ENCODE measurements at regions not wholly inside any gene's neighbourhood (a gene's known extent, or its start where the extent isn't known, plus 50 kb on each side); places are given as distances from the start of the nearest gene placed in this dataset.

DNA sequence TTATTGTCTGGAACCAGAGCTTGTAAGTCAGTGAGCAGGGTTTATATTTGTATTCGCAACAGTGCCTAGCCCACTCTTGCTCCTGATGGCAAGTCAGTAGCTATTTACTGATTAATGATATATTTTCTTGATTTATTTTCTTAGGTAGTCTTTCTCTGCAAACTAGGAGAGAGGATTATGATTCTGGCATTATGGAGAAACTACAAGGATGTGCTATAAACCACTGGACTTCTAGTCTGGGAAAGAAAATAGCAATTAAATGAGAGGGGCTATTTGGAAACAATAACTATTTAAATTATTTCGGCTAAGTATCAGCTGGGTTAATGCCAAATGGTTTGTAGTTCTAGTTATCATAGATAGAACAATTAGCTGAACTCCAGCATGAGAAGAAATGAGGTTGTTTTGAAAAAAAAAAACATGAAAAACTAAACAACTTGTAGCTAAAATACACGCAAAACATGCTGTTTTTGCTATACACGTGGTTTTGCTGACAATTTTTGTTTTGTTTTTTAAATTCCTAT lies 304.9 kb upstream of the TCF21 start:
- DNase-seq (ENCODE audit: low read depth in 2 of 2) = no peak

DNA sequence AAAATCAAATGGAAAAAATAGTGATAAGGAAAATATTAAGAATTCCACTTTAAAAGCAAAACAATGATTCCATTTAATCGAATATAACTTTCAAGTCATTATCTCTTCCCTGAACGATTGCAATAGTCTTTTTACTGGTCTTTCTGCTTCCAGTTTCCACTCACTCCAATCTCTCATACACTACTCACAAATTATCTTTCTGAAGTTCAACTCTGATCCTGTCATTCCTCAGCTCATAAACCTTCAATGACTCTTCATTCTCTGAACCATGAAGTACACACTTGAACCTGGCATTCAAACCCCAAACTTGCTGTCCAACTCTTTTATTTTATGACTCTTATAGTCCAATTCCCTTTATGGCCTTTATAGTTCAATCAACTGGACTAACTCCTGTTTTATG lies 304.1 kb upstream of the TCF21 start:
- no peak for DNase-seq (ENCODE audit: low read depth in 2 of 2)

DNA sequence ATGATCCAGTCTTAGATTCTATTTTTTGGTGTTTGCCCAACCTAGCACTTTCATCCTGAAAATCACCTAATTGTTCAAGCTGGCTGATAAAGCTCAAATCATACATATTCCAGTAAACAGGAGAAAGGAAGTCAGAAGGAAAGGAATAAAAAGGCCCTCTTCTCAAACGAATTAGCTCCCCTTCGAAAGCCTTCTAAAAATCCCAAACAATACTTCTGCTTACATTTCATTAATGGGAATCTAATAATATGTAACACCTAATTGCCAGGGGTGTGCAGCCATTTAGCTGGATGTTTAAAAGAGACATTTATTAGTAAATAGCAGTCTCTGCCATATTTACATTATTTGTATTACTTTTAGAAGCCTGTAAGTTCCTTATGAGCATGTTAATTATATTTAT lies 302.9 kb upstream of the TCF21 start:
- DNase-seq (ENCODE audit: low read depth in 2 of 2) = no peak

DNA sequence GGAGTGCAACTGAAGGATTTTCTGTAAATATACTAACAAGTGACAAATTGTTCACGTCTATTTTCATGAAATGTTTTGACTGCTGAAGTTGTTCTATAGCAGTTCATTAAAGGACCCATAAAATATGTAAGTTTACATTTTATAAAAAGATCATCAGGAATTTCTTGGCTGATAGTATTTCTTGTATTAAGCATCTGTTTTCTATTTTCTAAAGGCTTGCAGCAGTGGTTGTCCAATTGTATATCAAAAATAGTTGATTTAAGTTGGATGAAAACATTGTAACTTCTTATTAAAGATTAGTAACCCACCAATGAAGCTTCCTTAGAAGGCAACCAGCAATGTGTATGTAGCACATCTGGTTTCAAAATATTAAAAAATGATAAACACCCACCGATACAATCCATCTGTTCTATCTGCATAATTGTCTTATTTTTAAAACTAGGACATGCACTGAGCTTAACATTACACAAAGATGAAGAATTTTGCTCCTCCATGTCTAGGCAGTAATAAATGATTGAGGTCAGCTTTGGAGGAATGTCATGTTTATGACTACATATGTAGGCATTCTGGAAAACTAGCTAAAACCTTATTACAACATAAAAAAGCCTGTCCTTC lies 301.3 kb upstream of the TCF21 start:
- no peak for DNase-seq (ENCODE audit: low read depth in 2 of 2)

DNA sequence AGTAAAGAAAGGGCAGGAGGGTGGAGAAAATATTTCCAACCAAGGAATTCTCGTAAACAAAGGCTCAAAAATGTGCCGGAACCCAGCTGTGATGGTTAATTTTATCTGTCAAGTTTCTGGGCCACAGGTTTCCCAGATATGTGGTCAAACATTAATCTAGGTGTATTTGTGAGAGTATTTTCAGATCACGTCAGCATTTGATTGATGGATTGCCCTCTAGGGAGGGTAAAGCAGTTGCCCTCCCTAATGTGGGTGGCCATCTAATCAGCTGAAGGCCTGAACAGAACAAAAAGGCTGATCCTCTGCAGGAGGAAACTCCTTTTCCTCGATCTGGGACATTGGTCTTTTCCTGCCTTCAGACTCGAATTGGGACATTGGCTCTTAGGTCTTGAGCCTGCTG lies 298.7 kb upstream of the TCF21 start:
- DNase-seq (ENCODE audit: low read depth in 2 of 2) = no peak

DNA sequence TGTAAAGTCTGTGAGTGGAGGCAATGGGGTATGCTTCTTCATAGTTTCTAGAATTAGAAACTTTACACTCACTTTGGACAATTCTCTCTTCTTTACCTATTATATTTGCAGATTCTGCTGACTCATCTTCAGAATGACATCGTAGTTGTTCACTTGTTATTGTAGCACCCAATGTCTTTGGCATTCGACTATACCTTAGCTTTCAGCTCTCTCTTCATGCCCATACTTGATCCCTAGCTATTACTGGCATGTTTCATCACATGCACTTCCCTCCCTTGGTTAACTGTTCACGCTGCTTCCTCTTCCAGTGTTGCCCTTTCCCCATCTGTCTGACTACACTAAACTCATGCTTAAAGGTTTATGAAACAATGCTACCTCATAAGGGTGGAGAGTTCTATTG lies 298.1 kb upstream of the TCF21 start:
- no peak for DNase-seq (ENCODE audit: low read depth in 2 of 2)

DNA sequence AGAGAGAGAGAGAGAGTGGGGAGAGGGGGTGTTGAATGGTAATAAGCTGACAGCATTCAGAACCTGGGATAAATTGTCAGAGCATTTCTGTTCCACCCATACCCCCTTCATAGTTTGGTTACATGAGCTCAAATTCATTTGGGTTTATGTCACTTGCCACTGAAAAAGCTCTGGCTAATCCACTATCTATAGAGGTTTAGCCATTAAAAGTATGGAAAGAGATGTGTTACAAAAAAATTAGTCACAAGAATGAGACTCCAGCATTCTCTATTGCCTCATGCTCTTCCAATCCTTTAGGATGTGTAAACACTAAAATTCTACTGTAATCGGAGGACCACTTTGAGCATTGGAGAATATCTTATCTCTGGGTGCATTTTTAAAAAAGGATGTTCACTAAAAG lies 297.6 kb upstream of the TCF21 start:
- no peak for DNase-seq (ENCODE audit: low read depth in 2 of 2)

DNA sequence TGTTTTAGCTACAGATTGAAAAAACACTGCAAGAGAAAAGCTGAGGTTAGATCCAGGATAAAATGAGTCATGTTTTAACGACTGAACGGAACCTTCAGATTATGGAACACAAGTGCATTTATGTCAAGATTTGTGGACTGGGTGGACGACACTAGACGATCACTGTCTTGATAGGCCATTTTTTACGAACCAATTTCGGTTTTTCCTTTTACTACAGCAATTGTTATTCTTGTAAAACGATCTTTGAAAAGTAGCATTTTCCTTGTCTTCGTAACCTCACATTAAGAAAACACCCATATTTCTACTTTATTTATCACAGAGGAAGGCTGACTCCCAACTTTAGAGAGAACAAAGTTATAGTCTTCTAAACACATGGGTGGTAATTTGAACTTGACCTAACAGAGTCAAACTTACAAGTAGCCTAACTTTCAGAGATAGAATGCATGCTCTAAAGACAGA lies 294.2 kb upstream of the TCF21 start:
- DNase-seq (ENCODE audit: low read depth in 2 of 2) = no peak

DNA sequence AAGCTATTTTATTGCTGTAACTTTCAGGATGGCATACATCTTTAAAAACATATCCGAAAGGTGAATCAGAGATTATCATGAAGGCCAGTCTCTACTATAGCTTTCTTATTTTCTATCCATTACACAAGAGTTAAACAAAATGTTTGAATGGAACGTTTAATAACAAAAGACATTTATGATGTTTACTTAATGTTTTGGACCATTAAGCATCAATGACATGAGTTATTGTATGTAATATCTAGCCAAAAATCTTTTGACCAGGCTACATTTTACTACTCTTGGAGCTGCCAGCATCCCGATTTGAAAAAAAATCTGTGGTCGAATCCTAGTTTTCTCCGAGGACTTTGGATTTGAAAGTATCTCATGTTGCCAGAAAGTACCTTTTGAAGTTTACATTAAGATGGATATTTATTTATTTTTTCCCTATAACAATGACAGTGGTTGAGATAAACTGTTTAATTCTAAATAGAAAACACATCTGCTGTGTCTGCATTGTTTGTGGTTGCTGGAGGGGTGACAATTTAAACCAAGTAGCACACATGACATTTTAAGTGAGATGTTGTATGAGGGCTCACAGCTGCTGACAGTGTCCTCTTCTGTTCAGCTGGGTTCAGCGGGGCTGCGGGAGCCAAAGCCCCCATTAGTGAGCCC lies 293.7 kb upstream of the TCF21 start:
- no peak for DNase-seq (ENCODE audit: low read depth in 2 of 2)

DNA sequence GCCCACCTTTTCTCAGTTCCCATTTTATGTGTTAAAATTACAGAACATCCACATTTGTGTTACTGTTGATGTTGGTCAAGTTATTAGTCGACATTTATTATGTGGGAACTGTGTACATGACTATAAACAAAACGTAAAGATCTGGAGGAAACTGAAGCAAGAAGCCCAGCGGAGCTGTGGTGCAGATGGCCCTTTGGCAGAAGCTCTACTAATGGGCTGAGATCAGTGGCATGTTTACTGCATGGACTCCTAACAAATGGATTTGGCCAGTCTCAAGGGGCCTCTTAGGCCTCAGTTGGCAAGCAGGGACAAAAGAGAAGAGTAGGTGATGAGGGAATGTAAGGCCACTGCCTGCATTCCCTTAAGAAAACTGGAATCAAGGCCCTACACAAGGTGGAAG lies 282.1 kb upstream of the TCF21 start:
- no peak for DNase-seq (ENCODE audit: low read depth in 2 of 2)

DNA sequence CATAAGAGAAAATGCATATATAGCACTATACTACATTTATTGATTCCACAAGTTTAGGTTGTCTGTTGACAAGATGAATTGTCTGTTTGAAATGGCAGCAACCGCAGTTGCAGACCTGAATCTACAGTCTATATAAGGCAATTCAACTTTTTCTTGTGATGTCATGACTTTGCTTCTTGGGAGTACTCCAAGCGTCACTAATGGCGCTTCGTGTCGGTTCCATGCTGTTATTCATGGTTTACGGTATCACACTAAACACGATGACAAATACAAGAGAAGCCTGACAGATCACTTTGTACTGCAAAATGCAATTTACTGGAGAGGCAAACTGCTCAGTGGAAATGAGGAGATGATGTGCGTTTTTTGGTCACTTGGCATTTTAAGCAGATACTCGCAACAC lies 280.3 kb upstream of the TCF21 start:
- no peak for DNase-seq (ENCODE audit: low read depth in 2 of 2)

DNA sequence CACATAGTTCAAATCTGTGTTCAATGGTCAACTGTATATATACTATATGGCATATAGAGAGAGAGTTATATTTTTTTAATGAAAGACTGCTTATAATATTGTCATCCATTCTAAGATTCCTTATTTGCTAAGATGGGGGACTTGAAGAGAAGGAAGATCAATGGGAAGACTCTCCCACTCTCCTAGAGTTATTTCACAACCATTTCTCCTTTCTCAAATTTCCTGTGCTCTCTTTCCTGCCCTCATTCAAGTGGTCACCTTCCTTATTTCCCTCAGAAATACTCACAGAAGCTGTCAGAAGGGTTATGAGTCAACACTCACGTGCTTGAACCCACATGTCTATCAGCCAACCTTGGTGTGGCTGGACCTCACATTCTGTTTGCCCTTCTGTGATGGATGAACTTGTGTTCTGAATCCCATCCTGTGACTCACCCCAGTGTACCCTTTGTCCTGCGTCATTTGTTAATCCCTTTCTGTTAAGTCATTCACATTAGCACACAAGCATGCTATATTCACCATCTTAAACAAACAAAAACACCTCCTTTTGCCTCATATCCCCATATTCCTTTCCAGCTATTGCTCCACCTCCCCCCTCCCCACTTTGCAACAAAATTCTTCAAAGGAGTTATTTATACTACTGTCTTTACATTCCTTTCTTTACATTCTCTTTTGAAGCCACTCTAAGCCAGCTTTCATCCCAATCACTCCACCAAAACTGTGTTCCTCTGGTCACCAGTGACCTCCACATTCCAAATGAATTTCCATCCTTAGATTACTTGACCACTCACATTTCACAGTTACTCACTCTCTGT lies 279.3 kb upstream of the TCF21 start:
- no peak for DNase-seq (ENCODE audit: low read depth in 2 of 2)

DNA sequence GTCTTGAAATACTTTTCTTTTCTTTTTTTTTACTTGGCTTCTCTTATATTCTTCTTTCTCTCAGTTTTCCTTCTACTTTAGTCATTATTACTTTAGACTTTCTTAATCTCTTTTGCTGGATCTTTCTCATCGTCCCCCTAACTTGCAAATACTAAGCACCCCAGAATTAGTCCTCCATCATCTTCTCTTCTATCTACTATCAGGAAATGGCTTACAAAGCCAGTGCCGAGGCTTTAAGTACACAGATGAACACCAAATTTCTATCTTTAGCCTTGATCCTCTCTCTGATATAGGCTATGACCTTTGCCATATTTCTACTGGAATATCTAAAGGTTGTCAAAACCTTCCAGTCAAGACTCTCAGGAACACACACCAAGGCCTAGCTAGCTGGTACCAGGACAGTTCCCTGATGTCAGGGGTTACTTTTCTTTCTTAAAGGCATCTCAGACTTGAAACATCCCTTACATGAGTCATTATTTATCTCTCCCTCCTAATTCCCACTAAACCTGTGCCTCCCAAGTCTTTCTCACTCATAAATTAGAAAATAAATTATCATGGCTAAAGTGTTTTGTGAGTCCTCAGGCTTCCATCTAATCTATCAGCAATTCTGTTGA lies 278.6 kb upstream of the TCF21 start:
- DNase-seq (ENCODE audit: low read depth in 2 of 2) = no peak

DNA sequence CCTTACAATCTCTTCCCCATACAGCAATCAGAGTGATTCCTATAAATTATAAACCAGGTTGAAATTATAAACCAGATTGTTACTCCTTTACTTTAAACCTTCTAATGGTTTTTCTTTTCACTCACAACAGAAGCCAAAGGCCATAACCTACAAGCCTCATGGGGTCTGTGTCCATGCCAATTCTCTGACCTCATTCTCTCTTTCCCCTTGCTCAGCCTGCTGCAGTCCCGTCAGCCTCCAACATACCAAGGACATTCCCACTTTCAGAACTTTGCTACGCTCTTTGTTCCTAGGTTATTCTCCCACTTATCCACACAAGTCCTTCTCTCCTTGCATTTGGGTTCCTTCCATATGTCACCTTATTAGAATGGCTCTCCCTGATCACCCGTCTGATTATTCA lies 277.9 kb upstream of the TCF21 start:
- DNase-seq (ENCODE audit: low read depth in 2 of 2) = no peak

DNA sequence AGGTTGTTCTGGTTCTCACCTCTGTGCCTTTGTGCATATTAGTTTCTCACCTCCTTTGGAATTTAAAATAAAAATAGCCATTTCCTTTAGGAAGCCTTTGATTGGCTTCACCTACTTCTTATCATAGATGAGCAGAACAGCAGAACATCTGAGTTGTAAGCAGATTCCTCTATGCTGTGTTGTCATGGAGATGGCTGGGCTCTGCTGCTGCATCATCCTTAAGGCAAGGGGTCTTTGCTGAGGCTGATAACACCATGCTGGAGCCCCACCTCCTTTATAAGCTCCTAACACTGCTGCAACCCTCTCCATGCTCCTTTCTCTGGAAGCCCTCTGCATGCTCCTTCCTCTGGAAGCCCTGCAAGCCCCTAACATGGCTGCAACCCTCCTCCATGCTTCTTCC lies 276.5 kb upstream of the TCF21 start:
- DNase-seq (ENCODE audit: low read depth in 2 of 2) = no peak

DNA sequence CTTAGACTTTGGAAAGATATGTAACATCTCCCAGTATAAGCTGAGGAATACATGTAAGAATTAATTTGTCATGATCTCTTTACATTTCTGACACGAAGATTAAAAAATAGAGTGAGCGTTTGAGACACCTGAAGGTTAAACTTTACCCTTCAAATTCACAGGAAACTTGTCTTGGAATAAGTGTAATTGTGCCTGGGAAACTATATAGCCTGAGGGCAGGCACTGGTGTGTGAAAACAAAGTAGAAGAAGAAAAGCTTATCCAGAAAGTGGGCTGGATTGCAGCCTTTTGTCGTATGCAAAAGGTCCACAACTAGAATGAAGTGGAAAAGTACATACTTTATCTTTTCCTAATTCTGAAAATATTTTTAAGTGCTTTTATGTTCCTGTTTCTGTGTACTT lies 275.7 kb upstream of the TCF21 start:
- DNase-seq (ENCODE audit: low read depth in 2 of 2) = no peak

DNA sequence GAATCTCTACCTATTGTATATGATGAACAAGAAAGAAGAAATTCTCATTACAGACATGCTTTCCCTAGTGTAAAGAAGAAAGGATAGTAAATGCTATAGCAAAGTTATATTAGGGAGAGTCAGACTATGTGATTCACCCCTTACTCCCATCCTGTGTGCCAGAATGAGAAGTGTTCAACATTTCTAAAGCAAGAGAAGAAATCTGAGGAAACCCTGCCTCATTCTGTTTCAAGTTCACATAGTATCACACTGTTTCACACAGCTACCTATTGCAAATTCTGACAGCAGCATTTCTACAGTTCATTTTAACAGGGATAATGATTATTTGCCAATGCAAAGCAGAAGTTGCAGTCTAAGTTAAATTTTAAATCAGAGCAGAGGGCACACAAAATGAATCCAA lies 267.2 kb upstream of the TCF21 start:
- DNase-seq (ENCODE audit: low read depth in 2 of 2) = no peak

DNA sequence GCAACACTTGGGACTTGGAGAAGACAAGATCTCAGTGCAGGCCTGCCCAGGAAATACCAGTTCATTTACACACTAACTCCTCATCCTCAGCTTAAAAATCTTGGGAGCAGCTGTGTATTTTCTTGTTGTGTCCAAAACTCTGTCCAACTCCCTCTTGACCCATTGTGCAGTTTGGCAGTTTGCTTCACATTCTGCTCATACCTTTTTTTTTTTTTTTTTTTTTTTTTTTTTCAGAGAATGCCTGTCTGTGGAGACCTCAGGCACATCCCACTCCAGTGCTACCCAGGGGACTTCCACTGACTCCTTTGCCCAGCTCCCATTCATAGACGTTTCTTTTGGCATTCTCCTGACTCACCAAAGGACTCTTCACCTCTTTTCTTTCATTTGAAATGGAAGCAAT lies 265.8 kb upstream of the TCF21 start:
- no peak for DNase-seq (ENCODE audit: low read depth in 2 of 2)

DNA sequence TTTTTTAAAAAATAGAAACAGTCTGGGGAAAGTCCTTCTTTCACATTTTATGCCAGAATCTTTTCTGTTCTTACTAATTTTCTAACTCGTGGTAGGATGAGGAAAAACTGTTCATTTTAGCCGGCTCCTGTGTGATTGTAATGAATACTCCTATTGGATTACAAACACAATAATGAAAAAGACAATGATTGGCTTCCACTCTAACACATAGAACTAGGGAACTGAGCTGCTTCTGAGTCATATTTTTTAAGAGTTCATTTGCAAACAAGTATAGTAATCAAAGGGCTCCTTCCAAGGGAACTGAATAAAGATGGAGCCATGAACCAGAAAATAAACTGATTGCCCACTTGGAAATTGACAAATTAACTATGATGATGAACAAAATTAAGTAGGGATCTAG lies 265.3 kb upstream of the TCF21 start:
- no peak for DNase-seq (ENCODE audit: low read depth in 2 of 2)

DNA sequence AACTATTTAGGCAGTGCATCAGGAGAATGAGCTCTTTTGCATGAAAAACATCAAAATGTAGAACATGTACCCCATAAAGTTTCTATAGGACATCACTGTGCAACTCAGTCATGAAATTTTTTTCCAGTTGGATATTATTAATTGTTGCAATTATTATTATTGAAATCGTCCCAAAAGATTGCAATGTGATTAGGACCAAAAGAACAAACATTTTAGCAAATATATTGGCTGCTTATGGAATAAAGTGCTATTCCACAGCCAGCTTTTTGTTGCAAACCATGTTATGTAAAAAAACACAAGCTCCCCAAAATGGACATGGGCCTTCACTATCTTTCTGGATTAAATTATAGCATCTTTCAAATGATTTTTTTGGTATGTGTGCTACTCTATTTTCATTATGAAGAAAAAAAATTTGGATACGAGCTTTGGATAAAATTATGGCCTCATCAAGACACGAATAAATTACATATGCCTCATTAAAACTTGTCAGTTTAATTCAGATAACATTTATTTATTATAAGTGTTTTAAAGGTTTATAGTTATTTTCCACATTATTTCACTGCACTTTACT lies 262.7 kb upstream of the TCF21 start:
- DNase-seq (ENCODE audit: low read depth in 2 of 2) = no peak

DNA sequence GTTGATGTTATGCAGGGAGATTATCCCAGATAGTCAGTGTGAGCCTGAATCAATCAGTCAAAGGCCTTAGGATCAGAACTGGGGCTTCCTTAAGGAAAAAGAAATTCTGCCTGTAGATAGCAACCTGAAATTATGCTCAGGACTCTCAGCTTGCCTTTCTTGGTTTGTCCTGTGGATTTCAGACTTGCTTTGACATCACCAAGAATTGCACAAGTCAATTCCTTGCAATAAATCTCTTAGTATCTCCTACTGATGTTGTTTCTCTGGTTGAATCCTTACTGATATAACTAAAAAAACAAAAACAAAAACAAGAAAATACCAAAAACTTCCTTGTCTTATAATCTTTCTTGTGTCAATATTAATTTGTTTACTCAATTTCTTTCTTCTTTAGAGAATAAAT lies 258.9 kb upstream of the TCF21 start:
- no peak for DNase-seq (ENCODE audit: low read depth in 2 of 2)

DNA sequence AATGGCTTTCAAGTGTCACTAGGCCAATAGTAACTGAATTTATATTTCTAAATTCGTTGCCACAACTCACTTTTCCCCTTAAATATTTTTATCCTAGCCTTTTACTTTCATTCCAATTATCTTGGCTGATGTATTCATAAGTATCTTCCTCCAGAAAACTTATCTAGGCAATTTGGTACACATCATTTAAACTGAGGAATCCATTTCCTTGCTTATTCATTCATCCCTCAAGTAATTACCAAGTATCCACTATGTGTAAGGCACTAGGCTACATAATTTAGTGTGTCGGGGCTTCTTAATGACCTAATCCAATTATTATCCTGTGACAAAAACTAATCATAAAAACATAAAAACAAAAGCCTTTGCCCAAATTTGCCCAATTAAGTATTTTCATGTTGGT lies 258.3 kb upstream of the TCF21 start:
- no peak for DNase-seq (ENCODE audit: low read depth in 2 of 2)

Data from stimulated activated CD8-positive, alpha-beta memory T cell treated with anti-CD3 and anti-CD28 coated beads, Interleukin-15, amount 100 ng/mL, for 4 hours (primary cell).